LNCAP (cell line): ENCODE measurements at regions not wholly inside any gene's neighbourhood (a gene's known extent, or its start where the extent isn't known, plus 50 kb on each side); places are given as distances from the start of the nearest gene placed in this dataset.

Experiments used
- CTCF ChIP-seq: fragments of 450-650 bp; IDR thresholded peaks from 2 replicates; pipeline ENCODE4 v1.5.1; 2017; ENCODE audit warnings: mild to moderate bottlenecking

DNA sequence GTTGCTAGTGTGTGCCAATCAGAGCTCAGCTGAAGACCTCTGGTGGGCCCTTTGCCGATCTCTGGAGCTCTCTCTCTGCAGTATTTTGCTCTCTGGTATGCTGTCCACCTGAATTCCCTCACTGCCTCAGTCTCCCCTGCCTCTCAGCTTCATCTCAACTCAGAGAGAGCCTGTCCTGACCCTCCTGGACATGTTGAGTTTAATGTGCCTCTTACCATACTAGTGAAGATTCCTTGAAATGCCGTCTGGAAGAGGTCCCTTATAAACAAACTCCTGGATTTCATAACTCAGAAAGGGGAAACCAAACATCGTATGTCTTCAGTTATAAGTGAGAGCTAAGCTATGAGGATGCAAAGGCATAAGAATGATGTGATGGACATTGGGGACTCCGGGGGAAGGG lies 231.1 kb upstream of the ZNF217 start:
- no peak for TF ChIP-seq CTCF

- no peak for TF ChIP-seq CTCF
Observed at GRCh38 chr20:53823121-53823764, 229.6 kb upstream of the ZNF217 start.

DNA sequence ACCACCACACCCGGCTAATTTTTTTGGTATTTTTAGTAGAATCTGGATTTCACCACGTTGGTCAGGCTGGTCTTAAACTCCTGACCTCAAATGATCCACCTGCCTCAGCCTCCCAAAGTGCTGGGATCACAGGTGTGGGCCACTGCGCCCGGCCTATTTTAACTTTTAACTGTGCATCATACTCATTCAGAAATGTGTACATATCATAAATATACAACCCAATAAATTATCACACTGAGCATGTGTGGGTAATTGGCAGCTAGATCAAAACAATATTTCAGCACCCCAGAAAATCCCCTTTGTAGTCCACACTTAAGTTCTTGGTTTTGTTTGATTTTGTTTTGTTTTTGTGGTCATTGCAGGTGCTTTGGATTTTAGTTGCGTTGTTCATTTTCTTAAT lies 228.9 kb upstream of the ZNF217 start:
- no peak for TF ChIP-seq CTCF

DNA sequence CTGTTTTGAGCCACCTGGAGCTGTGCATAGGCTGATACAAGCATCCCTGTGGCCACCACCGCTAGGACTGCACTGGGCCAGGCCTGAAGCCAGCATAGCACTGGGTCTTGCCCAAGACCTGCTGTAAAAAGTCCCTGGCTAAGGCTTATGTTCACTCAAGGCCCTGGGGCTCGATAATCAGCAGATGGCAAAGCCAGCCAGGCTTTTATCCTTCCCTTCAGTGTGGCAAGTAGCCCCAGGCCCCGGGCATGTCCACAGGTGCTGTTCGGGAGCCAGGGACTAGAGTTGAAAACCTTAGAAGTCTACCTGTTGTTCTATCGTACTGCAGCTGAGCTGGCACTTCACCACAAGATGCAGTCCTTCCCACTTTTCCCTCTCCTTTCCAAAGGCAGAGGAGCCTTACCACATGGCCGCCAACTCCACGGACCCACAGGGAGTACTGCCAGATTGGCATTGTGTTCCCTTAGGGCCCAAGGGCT lies 226.4 kb upstream of the ZNF217 start:
- no peak for TF ChIP-seq CTCF

- TF ChIP-seq CTCF, result no peak
Observed at GRCh38 chr20:53818457-53819177, 225.0 kb upstream of the ZNF217 start.

DNA sequence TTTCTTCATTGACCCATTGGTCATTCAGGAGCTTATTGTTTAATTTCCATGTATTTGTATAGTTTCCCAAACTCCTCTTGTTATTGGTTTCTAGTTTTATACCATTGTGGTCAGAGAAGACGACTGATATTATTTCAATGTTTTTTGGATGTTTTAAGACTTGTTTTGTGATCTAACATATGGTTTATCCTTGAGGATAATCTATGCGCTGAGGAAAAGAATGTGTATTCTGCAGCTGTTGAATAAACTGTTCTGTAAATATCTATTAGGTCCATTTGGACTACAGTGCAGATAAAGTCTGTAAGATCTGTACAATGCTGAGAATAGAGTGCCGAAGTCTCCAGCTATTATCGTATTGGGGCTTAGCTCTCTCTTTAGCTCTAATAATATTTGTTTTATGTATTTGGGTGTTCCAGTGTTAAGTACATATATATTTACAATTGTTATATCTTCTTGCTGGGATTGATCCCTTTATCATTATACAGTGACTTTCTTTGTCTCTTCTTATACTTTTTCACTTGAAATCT lies 223.3 kb upstream of the ZNF217 start:
- TF ChIP-seq CTCF, result no peak

- no peak for TF ChIP-seq CTCF
Observed at GRCh38 chr20:53815509-53815908, 221.9 kb upstream of the ZNF217 start.
